Astrocyte (in vitro differentiated cells and primary cell): ENCODE measurements at regions not wholly inside any gene's neighbourhood (a gene's known extent, or its start where the extent isn't known, plus 50 kb on each side); places are given as distances from the start of the nearest gene placed in this dataset.
A peak's percentile ranks its signal among the peaks of the same experiment; 100 is the strongest.
"Not testable (repeated sequence)": the region's sequence is repeated elsewhere in the genome, so short reads cannot be mapped to it uniquely, and the experiment has no call there.

ENCODE experiments used
- DNase-seq: peaks from one replicate; pipeline ENCODE4 v3.0.0-alpha.2; 2010; ENCODE audit warnings: low read depth
- FAIRE-seq: peaks from 2 replicates; lab custom pipeline; 2011; peaks lifted over from hg19 to GRCh38; lab: Jason Lieb, UNC
- H2AFZ ChIP-seq: 2 replicates; pipeline ENCODE4 v1.6.0; 2012; ENCODE audit warnings: low read depth, low read length, inconsistent platforms
- H3K27ac ChIP-seq: 2 replicates; pipeline ENCODE4 v1.5.1; 2011; ENCODE audit warnings: low read depth, low read length, inconsistent platforms
- H3K27me3 ChIP-seq: 2 replicates; pipeline ENCODE4 v1.6.0; 2011; ENCODE audit warnings: low read length, inconsistent platforms; ENCODE audit not compliant: insufficient read depth
- H3K36me3 ChIP-seq: 2 replicates; pipeline ENCODE4 v1.5.1; 2011; ENCODE audit warnings: low read length, inconsistent platforms; ENCODE audit not compliant: insufficient read depth
- H3K4me1 ChIP-seq: 2 replicates; pipeline ENCODE4 v1.5.1; 2011; ENCODE audit warnings: low read length, inconsistent platforms; ENCODE audit not compliant: insufficient read depth
- H3K4me2 ChIP-seq: 2 replicates; pipeline ENCODE4 v1.6.0; 2012; ENCODE audit warnings: low read length, inconsistent platforms
- H3K4me3 ChIP-seq: 2 replicates; pipeline ENCODE4 v1.5.1; 2011; ENCODE audit warnings: low read depth, mild to moderate bottlenecking, low read length, inconsistent platforms; ENCODE audit not compliant: insufficient read depth
- H3K79me2 ChIP-seq: 2 replicates; pipeline ENCODE4 v1.6.0; 2012; ENCODE audit warnings: mild to moderate bottlenecking, low read length, inconsistent platforms; ENCODE audit not compliant: insufficient read depth
- H3K9ac ChIP-seq: 2 replicates; pipeline ENCODE4 v1.6.0; 2012; ENCODE audit warnings: mild to moderate bottlenecking, low read length, inconsistent platforms
- H3K9me3 ChIP-seq: 2 replicates; pipeline ENCODE4 v1.5.1; 2012; ENCODE audit warnings: low read depth, mild to moderate bottlenecking, low read length, inconsistent platforms; ENCODE audit not compliant: insufficient read depth
- H4K20me1 ChIP-seq: 2 replicates; pipeline ENCODE4 v1.6.0; 2012; ENCODE audit warnings: low read length, inconsistent platforms; ENCODE audit not compliant: insufficient read depth
- H3K27ac Mint-ChIP-seq: one replicate; pipeline ENCODE4 v1.8.0; 2021; ENCODE audit warnings: mild to moderate bottlenecking, mixed read lengths; ENCODE audit not compliant: unreplicated experiment
- H3K27me3 Mint-ChIP-seq: one replicate; pipeline ENCODE4 v1.8.0; 2021; ENCODE audit warnings: low read depth, mixed read lengths; ENCODE audit not compliant: unreplicated experiment
- H3K36me3 Mint-ChIP-seq: one replicate; pipeline ENCODE4 v1.8.0; 2021; ENCODE audit warnings: low read depth, mixed read lengths; ENCODE audit not compliant: unreplicated experiment
- H3K4me1 Mint-ChIP-seq: one replicate; pipeline ENCODE4 v1.8.0; 2021; ENCODE audit warnings: low read depth, mixed read lengths; ENCODE audit not compliant: unreplicated experiment
- H3K4me3 Mint-ChIP-seq: one replicate; pipeline ENCODE4 v1.8.0; 2021; ENCODE audit warnings: mild to moderate bottlenecking, moderate library complexity, mixed read lengths; ENCODE audit not compliant: unreplicated experiment
- H3K9me3 Mint-ChIP-seq: one replicate; pipeline ENCODE4 v1.8.0; 2021; ENCODE audit warnings: mild to moderate bottlenecking, mixed read lengths; ENCODE audit not compliant: unreplicated experiment
- CTCF ChIP-seq: IDR thresholded peaks from 2 replicates; pipeline ENCODE4 v1.5.1; 2011; ENCODE audit warnings: low read depth, mild to moderate bottlenecking, inconsistent platforms, low read length, moderate library complexity; ENCODE audit not compliant: insufficient read depth
- EZH2 ChIP-seq: IDR thresholded peaks from 2 replicates; pipeline ENCODE4 v1.6.1; 2012; ENCODE audit warnings: mild to moderate bottlenecking, low read length, inconsistent platforms; ENCODE audit not compliant: insufficient read depth

- Histone ChIP-seq H3K79me2 (no peaks in the 10 kb centered on the region), H3K27ac (no peak overlapping the region), H3K9me3 (no peaks in the 10 kb centered on the region), H3K4me1 (no peaks in the 10 kb centered on the region), H3K36me3 (no peaks in the 10 kb centered on the region), H3K9ac (no peak overlapping the region), H3K4me2 (no peak overlapping the region), H3K4me3 (no peak overlapping the region), H3K27me3 (no peaks in the 10 kb centered on the region), H4K20me1 (no peaks in the 10 kb centered on the region), H2AFZ (no peak overlapping the region)
- H3K4me3 Mint-ChIP-seq: no peak overlapping the region
- no peaks in the 10 kb centered on the region for H3K27me3 Mint-ChIP-seq
- DNase-seq (no peak), FAIRE-seq (no peak)
- no peaks in the 10 kb centered on the region for H3K36me3 Mint-ChIP-seq
- no peak for TF ChIP-seq EZH2
- no peak for TF ChIP-seq CTCF
- H3K9me3 Mint-ChIP-seq: no peaks in the 10 kb centered on the region
- H3K4me1 Mint-ChIP-seq: no peaks in the 10 kb centered on the region
- no peak overlapping the region for H3K27ac Mint-ChIP-seq
These were observed 68.1 kb upstream of the DUSP21 start for GRCh38 chrX:44775726-44776125.

- FAIRE-seq: peak; percentile 49
- H3K4me2 ChIP-seq, H3K9me3 Mint-ChIP-seq, H3K9ac ChIP-seq, DNase-seq, H3K79me2 ChIP-seq, H3K36me3 ChIP-seq, H3K4me3 Mint-ChIP-seq, H3K4me1 Mint-ChIP-seq, H3K9me3 ChIP-seq, H3K4me3 ChIP-seq, H3K27ac Mint-ChIP-seq, H3K36me3 Mint-ChIP-seq, H2AFZ ChIP-seq, H3K27me3 ChIP-seq, H3K27ac ChIP-seq, H3K4me1 ChIP-seq, H3K27me3 Mint-ChIP-seq, H4K20me1 ChIP-seq: not testable (repeated sequence)
These were observed 69.8 kb upstream of the DUSP21 start for GRCh38 chrX:44774066-44774465.

GRCh38 chrX:44770121-44770520 is 73.7 kb upstream of the DUSP21 start:
- H4K20me1 ChIP-seq: no peaks in the 10 kb centered on the region
- H3K27me3 Mint-ChIP-seq: no peaks in the 10 kb centered on the region
- no peak overlapping the region for H3K9ac ChIP-seq
- no peak overlapping the region for H3K4me3 Mint-ChIP-seq
- no peak overlapping the region for H3K4me2 ChIP-seq
- H3K36me3 Mint-ChIP-seq: no peaks in the 10 kb centered on the region
- no peak overlapping the region for H2AFZ ChIP-seq
- no peaks in the 10 kb centered on the region for H3K4me1 ChIP-seq
- H3K9me3 Mint-ChIP-seq: no peaks in the 10 kb centered on the region
- no peaks in the 10 kb centered on the region for H3K27me3 ChIP-seq
- no peak for TF ChIP-seq EZH2
- no peaks in the 10 kb centered on the region for H3K9me3 ChIP-seq
- H3K36me3 ChIP-seq: no peaks in the 10 kb centered on the region
- no peak overlapping the region for H3K27ac ChIP-seq
- H3K4me3 ChIP-seq: no peak overlapping the region
- no peaks in the 10 kb centered on the region for H3K79me2 ChIP-seq
- FAIRE-seq (no peak), DNase-seq (no peak)
- H3K27ac Mint-ChIP-seq: no peak overlapping the region
- no peaks in the 10 kb centered on the region for H3K4me1 Mint-ChIP-seq

GRCh38 chrX:44767308-44767707 is 76.5 kb upstream of the DUSP21 start:
- TF ChIP-seq EZH2 (no peak), CTCF (no peak)
- Mint-ChIP-seq H3K4me1 (no peaks in the 10 kb centered on the region), H3K27ac (no peak overlapping the region), H3K27me3 (no peaks in the 10 kb centered on the region), H3K36me3 (no peaks in the 10 kb centered on the region), H3K4me3 (no peak overlapping the region), H3K9me3 (no peaks in the 10 kb centered on the region)
- no peak for FAIRE-seq
- Histone ChIP-seq H3K4me3 (no peak overlapping the region), H3K36me3 (no peaks in the 10 kb centered on the region), H3K27me3 (no peaks in the 10 kb centered on the region), H2AFZ (no peak overlapping the region), H3K9me3 (no peaks in the 10 kb centered on the region), H4K20me1 (no peaks in the 10 kb centered on the region), H3K79me2 (no peaks in the 10 kb centered on the region), H3K4me1 (no peaks in the 10 kb centered on the region), H3K27ac (no peak overlapping the region), H3K9ac (no peak overlapping the region), H3K4me2 (no peak overlapping the region)
- DNase-seq: no peak
